Calu3 (cell line): ENCODE measurements at regions not wholly inside any gene's neighbourhood (a gene's known extent, or its start where the extent isn't known, plus 50 kb on each side); places are given as distances from the start of the nearest gene placed in this dataset.

Experiments
- BruUV-seq: library from RNA; stranded (reverse); fragments of 400-500 nt; replicated peaks from 2 replicates; lab custom pipeline; 2021; lab: Mats Ljungman, UMichigan
- CTCF ChIA-PET: fragments of 300-600 bp; sonication (Branson Sonifier 250); formaldehyde crosslinking; loops from one replicate; lab custom pipeline; 2022; ENCODE audit warnings: antibody characterized with exemption; lab: Charles Lee
- DNase-seq: peaks from one replicate; pipeline ENCODE4 v3.0.0; 2022
- H3K27ac Mint-ChIP-seq: one replicate; pipeline ENCODE4 v1.8.0; 2022; ENCODE audit warnings: mixed read lengths; ENCODE audit not compliant: unreplicated experiment
- H3K27me3 Mint-ChIP-seq: one replicate; pipeline ENCODE4 v1.8.0; 2022; ENCODE audit warnings: mixed read lengths; ENCODE audit not compliant: unreplicated experiment
- H3K36me3 Mint-ChIP-seq: one replicate; pipeline ENCODE4 v1.8.0; 2022; ENCODE audit warnings: mild to moderate bottlenecking, moderate library complexity, mixed read lengths; ENCODE audit not compliant: insufficient read depth, unreplicated experiment
- H3K4me1 Mint-ChIP-seq: one replicate; pipeline ENCODE4 v1.8.0; 2022; ENCODE audit warnings: mild to moderate bottlenecking, low read depth, mixed read lengths; ENCODE audit not compliant: unreplicated experiment
- H3K4me3 Mint-ChIP-seq: one replicate; pipeline ENCODE4 v1.8.0; 2022; ENCODE audit warnings: mild to moderate bottlenecking, low read depth, moderate library complexity, mixed read lengths; ENCODE audit not compliant: unreplicated experiment
- H3K9me3 Mint-ChIP-seq: one replicate; pipeline ENCODE4 v1.8.0; 2022; ENCODE audit warnings: low read depth, mixed read lengths; ENCODE audit not compliant: unreplicated experiment
- CTCF ChIP-seq: fragments of 200-600 bp; IDR thresholded peaks from one replicate; pipeline ENCODE4 v1.8.0; 2022; ENCODE audit warnings: antibody characterized with exemption; ENCODE audit not compliant: unreplicated experiment
- intact Hi-C: fragments of 100-400 bp; cut with micrococcal nuclease; formaldehyde crosslinking; loops from one replicate; pipeline ENCODE4 v1.10.0; 2022; ENCODE audit not compliant: unreplicated experiment

- Mint-ChIP-seq H3K4me1 (peaks cover 14% of the 10 kb centered on the region), H3K4me3 (no peak overlapping the region), H3K27me3 (peaks cover 27% of the 10 kb centered on the region), H3K9me3 (peaks cover 4% of the 10 kb centered on the region), H3K36me3 (no peaks in the 10 kb centered on the region), H3K27ac (no peak overlapping the region)
- TF ChIP-seq CTCF = no peak
- CTCF ChIA-PET = no interaction called here
- BruUV-seq = no TSS peak
- no peak for DNase-seq
- intact Hi-C loops = no loop called here
Observed at GRCh38 chr5:173716058-173716682, 99.7 kb upstream of the BOD1 start.

GRCh38 chr5:173717959-173718358 is 101.5 kb upstream of the BOD1 start:
- peaks cover 14% of the 10 kb centered on the region for H3K4me1 Mint-ChIP-seq
- BruUV-seq = no TSS peak
- no peak overlapping the region for H3K4me3 Mint-ChIP-seq
- H3K9me3 Mint-ChIP-seq = no peaks in the 10 kb centered on the region
- DNase-seq = no peak
- H3K27ac Mint-ChIP-seq = no peak overlapping the region
- no peak for TF ChIP-seq CTCF
- intact Hi-C loops = no loop called here
- peaks cover 14% of the 10 kb centered on the region for H3K27me3 Mint-ChIP-seq
- CTCF ChIA-PET = interaction anchor here (0.6 kb wide), 1 partner anchor 42 kb away, joined by 3 read pairs; no protein-coding TSS in a partner anchor
- H3K36me3 Mint-ChIP-seq = no peaks in the 10 kb centered on the region

- TF ChIP-seq CTCF = no peak
- intact Hi-C loops = no loop called here
- BruUV-seq = no TSS peak
- Mint-ChIP-seq H3K4me3 (no peak overlapping the region), H3K27me3 (peaks cover 13% of the 10 kb centered on the region), H3K9me3 (no peaks in the 10 kb centered on the region), H3K27ac (no peak overlapping the region), H3K4me1 (peaks cover 14% of the 10 kb centered on the region), H3K36me3 (no peaks in the 10 kb centered on the region)
- DNase-seq = no peak
- CTCF ChIA-PET = interaction anchor here (0.6 kb wide), 1 partner anchor 43 kb away, joined by 3 read pairs; no protein-coding TSS in a partner anchor
Observed at GRCh38 chr5:173718469-173718868, 102.0 kb upstream of the BOD1 start.

GRCh38 chr5:173719731-173720082 is 103.3 kb upstream of the BOD1 start:
- Mint-ChIP-seq H3K27ac (no peak overlapping the region), H3K27me3 (peaks cover 5% of the 10 kb centered on the region), H3K36me3 (no peaks in the 10 kb centered on the region), H3K4me1 (peaks cover 14% of the 10 kb centered on the region), H3K9me3 (no peaks in the 10 kb centered on the region), H3K4me3 (no peak overlapping the region)
- CTCF ChIA-PET = interaction anchor here (0.7 to 1.4 kb wide), 3 partner anchors 9 to 360 kb away, joined by 3 to 4 read pairs (median 4); no protein-coding TSS in a partner anchor
- intact Hi-C loops = no loop called here
- no peak for TF ChIP-seq CTCF
- no peak for DNase-seq
- no TSS peak for BruUV-seq
